ENCODE measurements at regions not wholly inside any gene's neighbourhood (a gene's known extent, or its start where the extent isn't known, plus 50 kb on each side); places are given as distances from the start of the nearest gene placed in this dataset.

- no peak overlapping the region for H3K4me3 ChIP-seq (ENCODE audit: low read depth, low read length)
- DNase-seq (ENCODE audit: low read depth): peak; percentile 96
- TF ChIP-seq CTCF (IDR thresholded peaks at IDR 0.05; ENCODE audit: insufficient read depth, low read depth, low read length): no peak
Measured at GRCh38 chr2:219702796-219703545, 75.5 kb downstream of the SLC4A3 start.

- no peak for DNase-seq (ENCODE audit: low read depth)
- TF ChIP-seq CTCF (IDR thresholded peaks at IDR 0.05; ENCODE audit: insufficient read depth, low read depth, low read length): no peak
- H3K4me3 ChIP-seq (ENCODE audit: low read depth, low read length): no peak overlapping the region
Measured at GRCh38 chr2:219704878-219705277, 77.4 kb downstream of the SLC4A3 start.

GRCh38 chr2:219706823-219707281 is 79.4 kb downstream of the SLC4A3 start:
- TF ChIP-seq CTCF (IDR thresholded peaks at IDR 0.05; ENCODE audit: insufficient read depth, low read depth, low read length): no peak
- peak; percentile 57 for DNase-seq (ENCODE audit: low read depth)
- H3K4me3 ChIP-seq (ENCODE audit: low read depth, low read length): no peak overlapping the region

- TF ChIP-seq CTCF (IDR thresholded peaks at IDR 0.05; ENCODE audit: insufficient read depth, low read depth, low read length): no peak
- peak; percentile 84 for DNase-seq (ENCODE audit: low read depth)
- no peak overlapping the region for H3K4me3 ChIP-seq (ENCODE audit: low read depth, low read length)
Measured at GRCh38 chr2:219707496-219708285, 80.3 kb downstream of the SLC4A3 start.

- H3K4me3 ChIP-seq (ENCODE audit: low read depth, low read length): no peak overlapping the region
- DNase-seq (ENCODE audit: low read depth): peak; percentile 38
- no peak for TF ChIP-seq CTCF (IDR thresholded peaks at IDR 0.05; ENCODE audit: insufficient read depth, low read depth, low read length)
Measured at GRCh38 chr2:219709331-219709761, 81.9 kb downstream of the SLC4A3 start.

GRCh38 chr2:219713110-219713509 is 85.7 kb downstream of the SLC4A3 start:
- peak; percentile 64 for DNase-seq (ENCODE audit: low read depth)
- TF ChIP-seq CTCF (IDR thresholded peaks at IDR 0.05; ENCODE audit: insufficient read depth, low read depth, low read length): no peak

More at GRCh38 chr2:219713110-219713509, 85.7 kb downstream of the SLC4A3 start:
- H3K4me3 ChIP-seq (ENCODE audit: low read depth, low read length): no peak overlapping the region
